Esophagus muscularis mucosa (tissue), 4 donors: ENCODE measurements at regions not wholly inside any gene's neighbourhood (a gene's known extent, or its start where the extent isn't known, plus 50 kb on each side); places are given as distances from the start of the nearest gene placed in this dataset.
A peak's percentile ranks its signal among the peaks of the same experiment; 100 is the strongest.

Experiments used
- EP300 ChIP-seq: sonication (generic); formaldehyde crosslinking; IDR thresholded peaks from one replicate; pipeline ENCODE4 v1.6.1; 2017; ENCODE audit warnings: antibody characterized with exemption
- POLR2AphosphoS5 ChIP-seq, 2 donors: sonication (generic); formaldehyde crosslinking; IDR thresholded peaks; one replicate each; pipeline ENCODE4 v1.6.1; 2017; ENCODE audit warnings: antibody characterized with exemption in 2 of 2
- TF ChIP-seq, protein P1 (sequence below), 3 experiments: fragments of 200-600 bp in 2 of 3; fragments of 450-650 bp in 1 of 3; sonication (generic) in 2 of 3; IDR thresholded peaks; one replicate each; pipeline ENCODE4 v1.5.1; 2017 to 2019; ENCODE audit warnings: antibody characterized with exemption in 3 of 3, mild to moderate bottlenecking in 2 of 3, moderate library complexity in 1 of 3

- TF ChIP-seq, protein P1, sequence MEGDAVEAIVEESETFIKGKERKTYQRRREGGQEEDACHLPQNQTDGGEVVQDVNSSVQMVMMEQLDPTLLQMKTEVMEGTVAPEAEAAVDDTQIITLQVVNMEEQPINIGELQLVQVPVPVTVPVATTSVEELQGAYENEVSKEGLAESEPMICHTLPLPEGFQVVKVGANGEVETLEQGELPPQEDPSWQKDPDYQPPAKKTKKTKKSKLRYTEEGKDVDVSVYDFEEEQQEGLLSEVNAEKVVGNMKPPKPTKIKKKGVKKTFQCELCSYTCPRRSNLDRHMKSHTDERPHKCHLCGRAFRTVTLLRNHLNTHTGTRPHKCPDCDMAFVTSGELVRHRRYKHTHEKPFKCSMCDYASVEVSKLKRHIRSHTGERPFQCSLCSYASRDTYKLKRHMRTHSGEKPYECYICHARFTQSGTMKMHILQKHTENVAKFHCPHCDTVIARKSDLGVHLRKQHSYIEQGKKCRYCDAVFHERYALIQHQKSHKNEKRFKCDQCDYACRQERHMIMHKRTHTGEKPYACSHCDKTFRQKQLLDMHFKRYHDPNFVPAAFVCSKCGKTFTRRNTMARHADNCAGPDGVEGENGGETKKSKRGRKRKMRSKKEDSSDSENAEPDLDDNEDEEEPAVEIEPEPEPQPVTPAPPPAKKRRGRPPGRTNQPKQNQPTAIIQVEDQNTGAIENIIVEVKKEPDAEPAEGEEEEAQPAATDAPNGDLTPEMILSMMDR (IDR thresholded peaks at IDR 0.05), result peak in 2 of 3 experiments; percentile 25
- TF ChIP-seq EP300 (no peak), POLR2AphosphoS5 (IDR thresholded peaks at IDR 0.05) (no peak)
Observed at GRCh38 chr6:91428953-91429560, 842.2 kb upstream of the MAP3K7 start.
